ENCODE measurements at regions not wholly inside any gene's neighbourhood (a gene's known extent, or its start where the extent isn't known, plus 50 kb on each side); places are given as distances from the start of the nearest gene placed in this dataset.

DNA sequence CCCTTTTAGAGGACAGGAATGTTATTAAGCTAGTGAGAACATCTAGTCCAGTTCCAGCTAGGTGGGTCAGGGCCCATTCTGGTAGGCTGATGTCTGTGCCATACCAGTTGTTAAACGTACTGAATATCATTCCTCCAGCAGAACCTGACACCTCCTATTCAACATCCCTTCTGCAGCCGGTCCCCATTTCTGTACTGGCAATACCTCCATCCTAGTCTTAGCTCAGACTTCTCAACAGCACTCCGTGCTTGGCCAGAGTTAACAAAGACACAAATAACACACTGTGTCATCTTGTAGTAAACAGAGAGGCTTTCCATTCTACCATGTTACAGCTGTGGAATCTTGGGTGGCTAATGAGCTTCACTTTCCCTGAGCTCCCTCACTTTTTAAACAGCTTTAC is 94.3 kb upstream of the PDE3A start:
- Histone ChIP-seq H3K9me3 (no peaks in the 10 kb centered on the region), H3K27ac (no peak overlapping the region), H3K27me3 (no peaks in the 10 kb centered on the region), H3K9ac (ENCODE audit: low read depth in 2 of 2, low read length in 2 of 2) (no peak overlapping the region), H3K4me1 (no peaks in the 10 kb centered on the region), H3K4me3 (no peak overlapping the region), H3K36me3 (no peaks in the 10 kb centered on the region)
- no peak for DNase-seq
- TF ChIP-seq, protein P1, sequence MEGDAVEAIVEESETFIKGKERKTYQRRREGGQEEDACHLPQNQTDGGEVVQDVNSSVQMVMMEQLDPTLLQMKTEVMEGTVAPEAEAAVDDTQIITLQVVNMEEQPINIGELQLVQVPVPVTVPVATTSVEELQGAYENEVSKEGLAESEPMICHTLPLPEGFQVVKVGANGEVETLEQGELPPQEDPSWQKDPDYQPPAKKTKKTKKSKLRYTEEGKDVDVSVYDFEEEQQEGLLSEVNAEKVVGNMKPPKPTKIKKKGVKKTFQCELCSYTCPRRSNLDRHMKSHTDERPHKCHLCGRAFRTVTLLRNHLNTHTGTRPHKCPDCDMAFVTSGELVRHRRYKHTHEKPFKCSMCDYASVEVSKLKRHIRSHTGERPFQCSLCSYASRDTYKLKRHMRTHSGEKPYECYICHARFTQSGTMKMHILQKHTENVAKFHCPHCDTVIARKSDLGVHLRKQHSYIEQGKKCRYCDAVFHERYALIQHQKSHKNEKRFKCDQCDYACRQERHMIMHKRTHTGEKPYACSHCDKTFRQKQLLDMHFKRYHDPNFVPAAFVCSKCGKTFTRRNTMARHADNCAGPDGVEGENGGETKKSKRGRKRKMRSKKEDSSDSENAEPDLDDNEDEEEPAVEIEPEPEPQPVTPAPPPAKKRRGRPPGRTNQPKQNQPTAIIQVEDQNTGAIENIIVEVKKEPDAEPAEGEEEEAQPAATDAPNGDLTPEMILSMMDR (IDR thresholded peaks at IDR 0.05), result no peak
- intact Hi-C loops (cut with DNase I), result no loop called here

DNA sequence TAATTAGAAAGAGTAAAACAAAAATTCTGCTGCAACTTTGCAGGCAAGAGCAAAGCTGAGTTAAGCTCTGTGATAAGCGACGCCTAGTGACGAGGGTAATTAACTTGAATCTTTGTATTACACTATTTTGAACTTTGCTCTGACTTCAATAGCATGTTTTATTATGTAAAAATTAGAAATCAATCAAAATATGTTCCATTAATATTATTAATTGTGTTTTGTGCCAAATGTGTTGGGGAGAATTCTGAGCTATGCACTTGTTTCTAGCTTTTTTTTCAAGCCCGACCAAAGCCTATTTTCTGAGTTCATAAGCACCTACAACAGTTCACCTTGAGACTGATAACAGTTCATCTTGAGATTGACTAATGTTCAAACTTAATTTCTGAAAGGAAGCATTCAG is 90.1 kb upstream of the PDE3A start:
- Histone ChIP-seq H3K4me1 (no peaks in the 10 kb centered on the region), H3K27me3 (no peaks in the 10 kb centered on the region), H3K9me3 (no peaks in the 10 kb centered on the region), H3K36me3 (no peaks in the 10 kb centered on the region), H3K9ac (ENCODE audit: low read depth in 2 of 2, low read length in 2 of 2) (no peak overlapping the region), H3K27ac (no peak overlapping the region), H3K4me3 (no peak overlapping the region)
- DNase-seq, result no peak
- TF ChIP-seq, protein P1 (IDR thresholded peaks at IDR 0.05), result no peak
- intact Hi-C loops (cut with DNase I), result no loop called here

DNA sequence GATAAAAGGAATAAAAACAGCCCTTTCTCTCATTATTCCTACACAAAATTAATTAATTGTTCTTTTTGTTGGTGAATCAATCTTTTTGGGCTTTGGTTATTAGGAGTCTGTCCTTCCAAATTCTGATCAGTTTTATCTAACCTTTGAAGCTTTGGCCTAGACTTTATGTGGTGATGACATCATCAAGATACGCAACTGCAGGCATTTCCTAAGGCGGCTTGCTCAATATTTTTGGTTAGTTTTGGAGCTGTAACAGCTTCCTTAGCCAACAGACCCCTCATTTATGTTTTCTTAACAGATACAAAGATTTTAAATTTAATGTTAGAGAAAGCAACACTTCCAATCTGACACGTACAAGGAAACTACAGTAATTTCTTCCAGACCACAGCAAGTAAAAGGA is 87.8 kb upstream of the PDE3A start:
- TF ChIP-seq, protein P1 (IDR thresholded peaks at IDR 0.05), result no peak
- no peak overlapping the region for H3K27ac ChIP-seq
- H3K4me3 ChIP-seq, result no peak overlapping the region
- H3K4me1 ChIP-seq, result no peaks in the 10 kb centered on the region
- DNase-seq, result no peak
- no peaks in the 10 kb centered on the region for H3K27me3 ChIP-seq
- no peak overlapping the region for H3K9ac ChIP-seq (ENCODE audit: low read depth in 2 of 2, low read length in 2 of 2)
- no peaks in the 10 kb centered on the region for H3K36me3 ChIP-seq
- no peaks in the 10 kb centered on the region for H3K9me3 ChIP-seq
- intact Hi-C loops (cut with DNase I), result no loop called here

DNA sequence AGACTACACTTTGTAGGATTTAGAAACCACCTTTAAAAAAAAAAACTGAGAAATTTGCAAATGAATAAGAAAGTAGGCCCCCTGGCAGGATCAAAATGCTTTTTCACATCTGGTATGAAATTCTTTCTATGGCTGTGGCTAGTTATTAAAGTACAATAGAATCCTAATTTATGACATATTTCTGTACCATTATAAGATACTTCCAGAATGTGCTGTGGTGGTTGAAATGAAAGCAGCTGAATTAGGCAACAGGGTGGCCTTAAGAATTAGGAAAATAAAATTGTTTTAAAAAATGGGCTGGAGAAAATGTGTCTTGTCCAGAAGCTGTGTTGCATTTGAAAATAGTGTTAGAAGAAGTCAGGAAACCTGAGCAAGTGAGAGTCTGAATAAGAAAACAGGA is 85.9 kb upstream of the PDE3A start:
- TF ChIP-seq, protein P1 (IDR thresholded peaks at IDR 0.05), result no peak
- H3K4me1 ChIP-seq, result no peaks in the 10 kb centered on the region
- DNase-seq, result no peak
- H3K9me3 ChIP-seq, result no peaks in the 10 kb centered on the region
- no peak overlapping the region for H3K9ac ChIP-seq (ENCODE audit: low read depth in 2 of 2, low read length in 2 of 2)
- no peak overlapping the region for H3K4me3 ChIP-seq
- H3K27ac ChIP-seq, result no peak overlapping the region
- H3K36me3 ChIP-seq, result no peaks in the 10 kb centered on the region
- intact Hi-C loops (cut with DNase I), result no loop called here
- no peaks in the 10 kb centered on the region for H3K27me3 ChIP-seq

DNA sequence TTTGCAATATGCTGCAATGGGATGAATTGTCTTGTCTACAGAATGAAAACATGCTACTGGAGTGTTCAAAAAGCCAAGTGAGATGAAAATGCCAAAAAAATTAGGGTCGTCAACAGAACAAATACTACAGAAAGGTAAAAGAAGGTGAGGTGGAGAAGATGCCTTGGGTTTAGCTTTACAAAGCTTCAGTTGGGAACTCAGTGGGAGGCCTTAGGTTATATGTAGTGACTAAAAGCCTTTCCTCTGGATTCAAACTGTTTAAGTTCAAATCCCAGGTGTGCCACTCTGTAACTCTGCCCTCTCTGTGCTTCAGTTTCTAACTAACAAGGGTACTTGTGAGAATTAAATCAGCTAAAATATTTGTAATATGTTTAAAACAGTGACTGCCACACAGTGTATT is 84.9 kb upstream of the PDE3A start:
- TF ChIP-seq, protein P1 (IDR thresholded peaks at IDR 0.05), result no peak
- DNase-seq, result no peak
- Histone ChIP-seq H3K4me3 (no peak overlapping the region), H3K36me3 (no peaks in the 10 kb centered on the region), H3K27me3 (no peaks in the 10 kb centered on the region), H3K9ac (ENCODE audit: low read depth in 2 of 2, low read length in 2 of 2) (no peak overlapping the region), H3K27ac (no peak overlapping the region), H3K9me3 (no peaks in the 10 kb centered on the region), H3K4me1 (no peaks in the 10 kb centered on the region)
- intact Hi-C loops (cut with DNase I), result no loop called here

DNA sequence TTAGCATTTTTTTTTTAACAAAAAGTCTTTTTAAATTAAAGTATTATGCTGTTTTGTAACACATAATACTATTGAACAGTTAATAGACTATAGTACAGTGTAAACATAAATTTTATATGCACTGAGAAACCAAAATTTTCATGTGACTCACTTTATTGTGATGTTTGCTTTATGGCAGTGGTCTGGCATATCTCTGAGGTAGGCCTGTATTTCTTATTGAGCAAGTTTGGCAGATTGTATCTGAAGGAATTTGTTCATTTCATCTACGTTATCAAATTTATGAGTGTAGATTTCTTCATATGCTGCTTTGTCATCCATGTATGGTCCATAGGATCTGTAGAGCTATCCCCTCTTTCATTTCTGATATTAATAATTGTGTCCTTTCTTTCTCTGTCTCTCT is 78.8 kb upstream of the PDE3A start:
- no peak for DNase-seq
- no peaks in the 10 kb centered on the region for H3K4me1 ChIP-seq
- TF ChIP-seq, protein P1 (IDR thresholded peaks at IDR 0.05), result no peak
- no peaks in the 10 kb centered on the region for H3K27me3 ChIP-seq
- intact Hi-C loops (cut with DNase I), result no loop called here
- no peak overlapping the region for H3K27ac ChIP-seq
- no peak overlapping the region for H3K9ac ChIP-seq (ENCODE audit: low read depth in 2 of 2, low read length in 2 of 2)
- no peak overlapping the region for H3K4me3 ChIP-seq
- H3K9me3 ChIP-seq, result no peaks in the 10 kb centered on the region
- no peaks in the 10 kb centered on the region for H3K36me3 ChIP-seq

Measured in colonic mucosa (tissue), 4 donors.